Esophagus muscularis mucosa (tissue), 4 donors: ENCODE measurements at regions not wholly inside any gene's neighbourhood (a gene's known extent, or its start where the extent isn't known, plus 50 kb on each side); places are given as distances from the start of the nearest gene placed in this dataset.

Experiments used
- DNase-seq: peaks from one replicate; pipeline ENCODE4 v3.0.0-alpha.2; 2017; ENCODE audit errors: extremely low spot score
- H3K27ac ChIP-seq, 4 donors: fragments of 200-600 bp; sonication (generic); replicated peaks in 1 of 4; 1 replicate in 3 of 4; 2 replicates in 1 of 4; pipeline ENCODE4 v1.5.1; 2016 to 2019; ENCODE audit warnings: mild to moderate bottlenecking in 1 of 4
- H3K27me3 ChIP-seq, 4 donors: fragments of 200-600 bp; sonication (generic); one replicate each; pipeline versions ENCODE4 v1.5.1 to v1.6.0; 2016 to 2019
- H3K36me3 ChIP-seq, 4 donors: fragments of 200-600 bp; sonication (generic); one replicate each; pipeline ENCODE4 v1.5.1; 2016 to 2019
- H3K4me1 ChIP-seq, 4 donors: fragments of 200-600 bp; sonication (generic); one replicate each; pipeline ENCODE4 v1.5.1; 2016 to 2019
- H3K4me3 ChIP-seq, 4 donors: fragments of 200-600 bp; sonication (generic); 1 replicate in 2 of 4; 2 replicates in 2 of 4; pipeline ENCODE4 v1.5.1; 2016 to 2019; ENCODE audit warnings: mild to moderate bottlenecking in 4 of 4, moderate library complexity in 1 of 4
- H3K9me3 ChIP-seq, 4 donors: fragments of 200-600 bp; sonication (generic); 1 replicate in 3 of 4; 2 replicates in 1 of 4; pipeline ENCODE4 v1.5.1; 2016 to 2019
- CTCF ChIP-seq, 3 experiments: fragments of 200-600 bp in 2 of 3; fragments of 450-650 bp in 1 of 3; sonication (generic) in 2 of 3; IDR thresholded peaks; one replicate each; pipeline ENCODE4 v1.5.1; 2017 to 2019; ENCODE audit warnings: antibody characterized with exemption in 3 of 3, mild to moderate bottlenecking in 2 of 3, moderate library complexity in 1 of 3
- EP300 ChIP-seq: sonication (generic); formaldehyde crosslinking; IDR thresholded peaks from one replicate; pipeline ENCODE4 v1.6.1; 2017; ENCODE audit warnings: antibody characterized with exemption
- POLR2A ChIP-seq: fragments of 450-650 bp; IDR thresholded peaks from one replicate; pipeline ENCODE4 v1.6.1; 2017; ENCODE audit warnings: antibody characterized with exemption, moderate library complexity, mild to moderate bottlenecking, low read depth
- POLR2AphosphoS5 ChIP-seq, 2 donors: sonication (generic); formaldehyde crosslinking; IDR thresholded peaks; one replicate each; pipeline ENCODE4 v1.6.1; 2017; ENCODE audit warnings: antibody characterized with exemption in 2 of 2
- WGBS: methylation state at CpG from one replicate; pipeline ENCODE4 v1.1.5; 2018; 5-methylcytosine and 5-hydroxymethylcytosine counted together
- intact Hi-C: fragments of 100-400 bp; cut with DNase I; formaldehyde crosslinking; loops from one replicate; pipeline ENCODE4 v1.15.1; 2023
- small RNA-seq, 3 donors: library from RNA; depleted of rRNA; stranded (forward); fragments of <200 nt; gene quantifications; one replicate each; pipeline ENCODE3, GENCODE V24; 2016

- H3K9me3 ChIP-seq = no peaks in the 10 kb centered on the region
- no peak for DNase-seq
- intact Hi-C loops = no loop called here
- TF ChIP-seq POLR2A (no peak), EP300 (no peak), POLR2AphosphoS5 (IDR thresholded peaks at IDR 0.05) (no peak), CTCF (IDR thresholded peaks at IDR 0.05) (no peak)
- no peak overlapping the region for H3K27ac ChIP-seq
- H3K4me3 ChIP-seq = no peak overlapping the region
- WGBS = 46% methylated on average over 6 of the region's 6 CpGs
- no peaks in the 10 kb centered on the region for H3K27me3 ChIP-seq
- no peaks in the 10 kb centered on the region for H3K4me1 ChIP-seq
- H3K36me3 ChIP-seq = no peaks in the 10 kb centered on the region
Observed at GRCh38 chr15:25268166-25268565, 170.7 kb downstream of the UBE3A start.

Small RNAs in the stretch of these regions (small RNA-seq; reads per million reads assigned to genes)
- 0 reads per million in 3 donors for gene RF00105
- gene SNORD115-1 = 4.5 to 12.5 (median 10.4) reads per million in 3 donors
- gene SNORD115-10 = 67.6 to 158 (median 107) reads per million in 3 donors
- gene SNORD115-11 = 0 reads per million in 3 donors
- gene SNORD115-12 = 0 reads per million in 3 donors
- 13.5 to 25.0 (median 19.1) reads per million in 3 donors for gene SNORD115-14
- 59.9 to 113 (median 77.7) reads per million in 3 donors for gene SNORD115-15
- 14.5 to 30.0 (median 16.1) reads per million in 3 donors for gene SNORD115-16
- 0 to 1.4 (median 0.93) reads per million in 3 donors for gene SNORD115-17
- 0 reads per million in 3 donors for gene SNORD115-18
- gene SNORD115-19 = 0 reads per million in 3 donors
- gene SNORD115-2 = 16.4 to 26.5 (median 16.6) reads per million in 3 donors
- 6.7 to 10.8 (median 7.1) reads per million in 3 donors for gene SNORD115-20
- 8.8 to 18.7 (median 10.2) reads per million in 3 donors for gene SNORD115-21
- 0 to 0.34 (median 0.08) reads per million in 3 donors for gene SNORD115-22
- gene SNORD115-23 = 6.5 to 21.3 (median 7.6) reads per million in 3 donors
- gene SNORD115-24 = 0 reads per million in 3 donors
- 0 to 0.51 (median 0) reads per million in 3 donors for gene SNORD115-25
- 0 to 0.17 (median 0) reads per million in 3 donors for gene SNORD115-27
- 0 reads per million in 3 donors for gene SNORD115-28
- 0 reads per million in 3 donors for gene SNORD115-29
- gene SNORD115-3 = 1.4 to 2.0 (median 2.0) reads per million in 3 donors
- gene SNORD115-30 = 8.6 to 15.2 (median 10.2) reads per million in 3 donors
- gene SNORD115-31 = 0 to 1.9 (median 0.84) reads per million in 3 donors
- gene SNORD115-32 = 37.0 to 130 (median 55.6) reads per million in 3 donors
- 8.1 to 15.0 (median 12.5) reads per million in 3 donors for gene SNORD115-33
- gene SNORD115-34 = 6.8 to 16.2 (median 15.0) reads per million in 3 donors
- gene SNORD115-35 = 0.83 to 4.5 (median 3.0) reads per million in 3 donors
- 0 reads per million in 3 donors for gene SNORD115-36
- gene SNORD115-37 = 0.68 to 1.2 (median 0.74) reads per million in 3 donors
- gene SNORD115-38 = 15.5 to 30.6 (median 25.2) reads per million in 3 donors
- gene SNORD115-39 = 2.5 to 4.4 (median 3.0) reads per million in 3 donors
- gene SNORD115-4 = 1.7 to 5.0 (median 2.5) reads per million in 3 donors
- gene SNORD115-40 = 79.2 to 142 (median 89.9) reads per million in 3 donors
- gene SNORD115-41 = 41.7 to 91.2 (median 49.7) reads per million in 3 donors
- 37.6 to 92.3 (median 55.9) reads per million in 3 donors for gene SNORD115-42
- gene SNORD115-43 = 0 reads per million in 3 donors
- 16.2 to 35.0 (median 31.3) reads per million in 3 donors for gene SNORD115-44
- 0 reads per million in 3 donors for gene SNORD115-45
- 0 reads per million in 3 donors for gene SNORD115-46
- gene SNORD115-47 = 0 reads per million in 3 donors
- gene SNORD115-5 = 13.3 to 25.6 (median 17.7) reads per million in 3 donors
- 0 to 0.74 (median 0.51) reads per million in 3 donors for gene SNORD115-6
- 0 reads per million in 3 donors for gene SNORD115-7
- gene SNORD115-8 = 5.4 to 14.4 (median 9.5) reads per million in 3 donors
- 0 reads per million in 3 donors for gene SNORD115-9
- 302 to 480 (median 371) reads per million in 3 donors for gene SNORD116-1
- gene SNORD116-10 = 0 to 0.19 (median 0.17) reads per million in 3 donors
- 0.37 to 1.3 (median 0.68) reads per million in 3 donors for gene SNORD116-11
- gene SNORD116-12 = 10.0 to 12.7 (median 11.5) reads per million in 3 donors
- 36.0 to 47.2 (median 45.8) reads per million in 3 donors for gene SNORD116-13
- gene SNORD116-14 = 1,814 to 3,604 (median 3,246) reads per million in 3 donors
- 318 to 362 (median 333) reads per million in 3 donors for gene SNORD116-15
- gene SNORD116-16 = 1,535 to 3,583 (median 2,329) reads per million in 3 donors
- 6.3 to 9.0 (median 8.5) reads per million in 3 donors for gene SNORD116-17
- 3.6 to 10,054 (median 4,818) reads per million in 3 donors for gene SNORD116-18
- 0.84 to 15.4 (median 2.6) reads per million in 3 donors for gene SNORD116-19
- gene SNORD116-2 = 99.0 to 182 (median 127) reads per million in 3 donors
- gene SNORD116-22 = 0 reads per million in 3 donors
- 70.3 to 130 (median 89.4) reads per million in 3 donors for gene SNORD116-23
- 1,585 to 3,400 (median 2,420) reads per million in 3 donors for gene SNORD116-24
- gene SNORD116-25 = 1,725 to 4,276 (median 2,145) reads per million in 3 donors
- gene SNORD116-29 = 2,745 to 5,767 (median 4,746) reads per million in 3 donors
- 0 reads per million in 3 donors for gene SNORD116-3
- gene SNORD116-30 = 0.17 to 0.51 (median 0.19) reads per million in 3 donors
- 0 reads per million in 3 donors for gene SNORD116-5
- 91.9 to 154 (median 114) reads per million in 3 donors for gene SNORD116-6
- 0 reads per million in 3 donors for gene SNORD116-7
- 379 to 579 (median 408) reads per million in 3 donors for gene SNORD116-8
- gene SNORD116-9 = 0 reads per million in 3 donors
